ENCODE measurements at regions not wholly inside any gene's neighbourhood (a gene's known extent, or its start where the extent isn't known, plus 50 kb on each side); places are given as distances from the start of the nearest gene placed in this dataset.

GRCh38 chr2:176614930-176615329 lies 345.7 kb downstream of the MTX2 start:
- TF ChIP-seq EP300 (IDR thresholded peaks at IDR 0.05): no peak
- TF ChIP-seq CTCF (IDR thresholded peaks at IDR 0.05): no peak
- no peak for TF ChIP-seq POLR2AphosphoS5 (IDR thresholded peaks at IDR 0.05)
- TF ChIP-seq POLR2A (IDR thresholded peaks at IDR 0.05): no peak
- no peak overlapping the region for H3K4me3 ChIP-seq
- no peaks in the 10 kb centered on the region for H3K9me3 ChIP-seq
- H3K36me3 ChIP-seq: no peaks in the 10 kb centered on the region
- no peak overlapping the region for H3K27ac ChIP-seq
- 58 to 67% (median 61%) methylated on average over 2 of the region's 2 CpGs for WGBS, 5 donors
- no peaks in the 10 kb centered on the region for H3K4me1 ChIP-seq
- H3K27me3 ChIP-seq: peaks cover 0 to 26% (median 0%) of the 10 kb centered on the region in 3 donors
- DNase-seq: no peak
- intact Hi-C loops (cut with DNase I; ENCODE audit: low total_unique reads): no loop called here

- TF ChIP-seq POLR2AphosphoS5 (IDR thresholded peaks at IDR 0.05) (no peak), POLR2A (IDR thresholded peaks at IDR 0.05) (no peak), EP300 (IDR thresholded peaks at IDR 0.05) (no peak), CTCF (IDR thresholded peaks at IDR 0.05) (no peak)
- intact Hi-C loops (cut with DNase I; ENCODE audit: low total_unique reads): no loop called here
- Histone ChIP-seq H3K4me1 (no peaks in the 10 kb centered on the region), H3K27me3 (peaks cover 0 to 37% (median 0%) of the 10 kb centered on the region in 3 donors), H3K27ac (no peak overlapping the region), H3K4me3 (no peak overlapping the region), H3K36me3 (no peaks in the 10 kb centered on the region), H3K9me3 (no peaks in the 10 kb centered on the region)
- no peak for DNase-seq
- WGBS, 5 donors: 76 to 92% (median 86%) methylated on average over 6 of the region's 6 CpGs
Observed at GRCh38 chr2:176619504-176619903, 350.3 kb downstream of the MTX2 start.

GRCh38 chr2:176621350-176621749 lies 352.1 kb downstream of the MTX2 start:
- WGBS, 5 donors: 57 to 69% (median 64%) methylated on average over 7 of the region's 7 CpGs
- TF ChIP-seq POLR2A (IDR thresholded peaks at IDR 0.05): no peak
- TF ChIP-seq POLR2AphosphoS5 (IDR thresholded peaks at IDR 0.05): no peak
- TF ChIP-seq CTCF (IDR thresholded peaks at IDR 0.05): no peak
- no peak for TF ChIP-seq EP300 (IDR thresholded peaks at IDR 0.05)
- no peak overlapping the region for H3K4me3 ChIP-seq

GRCh38 chr2:176622792-176623191 lies 353.6 kb downstream of the MTX2 start:
- TF ChIP-seq POLR2AphosphoS5 (IDR thresholded peaks at IDR 0.05) (no peak), EP300 (IDR thresholded peaks at IDR 0.05) (no peak), POLR2A (IDR thresholded peaks at IDR 0.05) (no peak), CTCF (IDR thresholded peaks at IDR 0.05) (no peak)
- no peak for DNase-seq
- H3K27ac ChIP-seq: no peak overlapping the region
- H3K36me3 ChIP-seq: no peaks in the 10 kb centered on the region
- H3K4me1 ChIP-seq: no peaks in the 10 kb centered on the region
- H3K27me3 ChIP-seq: peaks cover 0 to 52% (median 0%) of the 10 kb centered on the region in 3 donors
- H3K4me3 ChIP-seq: no peak overlapping the region
- intact Hi-C loops (cut with DNase I; ENCODE audit: low total_unique reads): no loop called here
- no peaks in the 10 kb centered on the region for H3K9me3 ChIP-seq
- WGBS, 5 donors: 81 to 89% (median 86%) methylated on average over 4 of the region's 4 CpGs

More at GRCh38 chr2:176621350-176621749, 352.1 kb downstream of the MTX2 start:
- Histone ChIP-seq H3K27me3 (peaks cover 0 to 46% (median 0%) of the 10 kb centered on the region in 3 donors), H3K4me1 (no peaks in the 10 kb centered on the region), H3K36me3 (no peaks in the 10 kb centered on the region), H3K27ac (no peak overlapping the region), H3K9me3 (no peaks in the 10 kb centered on the region)
- no peak for DNase-seq
- intact Hi-C loops (cut with DNase I; ENCODE audit: low total_unique reads): no loop called here

Data from stomach (tissue), 8 donors.